GM06990 (cell line): ENCODE measurements at regions not wholly inside any gene's neighbourhood (a gene's known extent, or its start where the extent isn't known, plus 50 kb on each side); places are given as distances from the start of the nearest gene placed in this dataset.

Experiments
- DNase-seq: peaks from one replicate; pipeline ENCODE4 v3.0.0-alpha.2; 2011; ENCODE audit not compliant: insufficient read length; ENCODE audit errors: extremely low read depth
- H3K27me3 ChIP-seq: replicated peaks from 2 replicates; pipeline ENCODE4 v1.6.0; 2011; ENCODE audit warnings: low read length; ENCODE audit not compliant: control insufficient read depth, insufficient read depth
- H3K36me3 ChIP-seq: 2 replicates; pipeline ENCODE4 v1.5.1; 2011; ENCODE audit warnings: low read length; ENCODE audit not compliant: control insufficient read depth, insufficient read depth
- H3K4me3 ChIP-seq: replicated peaks from 2 replicates; pipeline ENCODE4 v1.5.1; 2011; ENCODE audit warnings: low read depth, mild to moderate bottlenecking, control low read depth, low read length
- CTCF ChIP-seq: IDR thresholded peaks from 2 replicates; pipeline ENCODE4 v1.5.1; 2011; ENCODE audit warnings: low read length, control low read depth, mild to moderate bottlenecking, inconsistent platforms; ENCODE audit not compliant: insufficient read depth, poor library complexity, severe bottlenecking

- TF ChIP-seq CTCF, result no peak
- no peak for DNase-seq
- no peaks in the 10 kb centered on the region for H3K27me3 ChIP-seq
- no peaks in the 10 kb centered on the region for H3K36me3 ChIP-seq
- no peak overlapping the region for H3K4me3 ChIP-seq
Measured at GRCh38 chr2:217263756-217264155, 403.9 kb upstream of the TNP1 start.

- H3K27me3 ChIP-seq, result no peaks in the 10 kb centered on the region
- TF ChIP-seq CTCF, result no peak
Measured at GRCh38 chr2:217262911-217263310, 403.0 kb upstream of the TNP1 start.

GRCh38 chr2:217261452-217261851 is 401.6 kb upstream of the TNP1 start:
- H3K27me3 ChIP-seq, result no peaks in the 10 kb centered on the region
- DNase-seq, result no peak
- no peaks in the 10 kb centered on the region for H3K36me3 ChIP-seq
- no peak for TF ChIP-seq CTCF
- no peak overlapping the region for H3K4me3 ChIP-seq

More at GRCh38 chr2:217262911-217263310, 403.0 kb upstream of the TNP1 start:
- H3K36me3 ChIP-seq, result no peaks in the 10 kb centered on the region
- DNase-seq, result no peak
- H3K4me3 ChIP-seq, result no peak overlapping the region

- TF ChIP-seq CTCF, result no peak
- Histone ChIP-seq H3K36me3 (no peaks in the 10 kb centered on the region), H3K27me3 (no peaks in the 10 kb centered on the region), H3K4me3 (no peak overlapping the region)
- no peak for DNase-seq
Measured at GRCh38 chr2:217260441-217261115, 400.7 kb upstream of the TNP1 start.

- no peaks in the 10 kb centered on the region for H3K36me3 ChIP-seq
- H3K4me3 ChIP-seq, result no peak overlapping the region
- H3K27me3 ChIP-seq, result no peaks in the 10 kb centered on the region
- TF ChIP-seq CTCF, result no peak
- no peak for DNase-seq
Measured at GRCh38 chr2:217258170-217258569, 398.3 kb upstream of the TNP1 start.

GRCh38 chr2:217256251-217256650 is 396.4 kb upstream of the TNP1 start:
- no peaks in the 10 kb centered on the region for H3K36me3 ChIP-seq
- TF ChIP-seq CTCF, result no peak
- H3K27me3 ChIP-seq, result no peaks in the 10 kb centered on the region
- no peak overlapping the region for H3K4me3 ChIP-seq
- DNase-seq, result no peak
